Endothelial cell (in vitro differentiated cells): ENCODE measurements at regions not wholly inside any gene's neighbourhood (a gene's known extent, or its start where the extent isn't known, plus 50 kb on each side); places are given as distances from the start of the nearest gene placed in this dataset.

Experiments used
- DNase-seq: peaks from one replicate; pipeline ENCODE4 v3.0.0; 2021; ENCODE audit warnings: low spot score
- H3K27ac Mint-ChIP-seq: one replicate; pipeline ENCODE4 v1.8.0; 2021; ENCODE audit warnings: mixed read lengths, inconsistent platforms; ENCODE audit not compliant: unreplicated experiment
- H3K27me3 Mint-ChIP-seq: one replicate; pipeline ENCODE4 v1.8.0; 2021; ENCODE audit warnings: mild to moderate bottlenecking, moderate library complexity, mixed read lengths, inconsistent platforms; ENCODE audit not compliant: unreplicated experiment
- H3K36me3 Mint-ChIP-seq: one replicate; pipeline ENCODE4 v1.8.0; 2021; ENCODE audit warnings: mild to moderate bottlenecking, low read depth, mixed read lengths, inconsistent platforms; ENCODE audit not compliant: unreplicated experiment
- H3K4me1 Mint-ChIP-seq: one replicate; pipeline ENCODE4 v1.8.0; 2021; ENCODE audit warnings: mild to moderate bottlenecking, mixed read lengths, inconsistent platforms; ENCODE audit not compliant: unreplicated experiment
- H3K4me3 Mint-ChIP-seq: one replicate; pipeline ENCODE4 v1.8.0; 2021; ENCODE audit warnings: mild to moderate bottlenecking, mixed read lengths, inconsistent platforms; ENCODE audit not compliant: unreplicated experiment
- H3K9me3 Mint-ChIP-seq: one replicate; pipeline ENCODE4 v1.8.0; 2021; ENCODE audit warnings: mixed read lengths, inconsistent platforms; ENCODE audit not compliant: unreplicated experiment
- TF ChIP-seq, protein P1 (sequence below): fragments of 200-600 bp; sonication (generic); IDR thresholded peaks from one replicate; pipeline ENCODE4 v1.5.0; 2021; ENCODE audit warnings: antibody characterized with exemption; ENCODE audit not compliant: unreplicated experiment

DNA sequence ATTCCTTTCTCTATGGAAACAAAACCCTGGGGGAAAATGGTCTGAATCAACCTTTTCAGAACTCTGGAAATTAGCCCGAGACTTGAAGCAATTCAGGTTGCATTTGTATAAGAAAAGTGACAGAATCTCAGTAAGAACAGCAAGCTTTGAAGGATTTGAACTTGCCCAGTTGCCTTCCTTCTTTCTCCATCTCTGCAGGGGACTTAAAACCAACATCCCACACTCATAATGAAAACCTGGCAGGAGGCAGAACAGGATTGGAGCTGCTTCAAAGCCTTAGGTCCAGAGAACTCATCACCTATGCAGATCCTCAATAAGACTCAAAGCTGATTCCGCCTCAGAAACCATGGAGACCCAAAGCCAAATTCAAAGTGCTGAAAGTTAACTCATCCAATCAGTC is 790.5 kb upstream of the ID2 start:
- peaks cover 1% of the 10 kb centered on the region for H3K27me3 Mint-ChIP-seq
- TF ChIP-seq, protein P1, sequence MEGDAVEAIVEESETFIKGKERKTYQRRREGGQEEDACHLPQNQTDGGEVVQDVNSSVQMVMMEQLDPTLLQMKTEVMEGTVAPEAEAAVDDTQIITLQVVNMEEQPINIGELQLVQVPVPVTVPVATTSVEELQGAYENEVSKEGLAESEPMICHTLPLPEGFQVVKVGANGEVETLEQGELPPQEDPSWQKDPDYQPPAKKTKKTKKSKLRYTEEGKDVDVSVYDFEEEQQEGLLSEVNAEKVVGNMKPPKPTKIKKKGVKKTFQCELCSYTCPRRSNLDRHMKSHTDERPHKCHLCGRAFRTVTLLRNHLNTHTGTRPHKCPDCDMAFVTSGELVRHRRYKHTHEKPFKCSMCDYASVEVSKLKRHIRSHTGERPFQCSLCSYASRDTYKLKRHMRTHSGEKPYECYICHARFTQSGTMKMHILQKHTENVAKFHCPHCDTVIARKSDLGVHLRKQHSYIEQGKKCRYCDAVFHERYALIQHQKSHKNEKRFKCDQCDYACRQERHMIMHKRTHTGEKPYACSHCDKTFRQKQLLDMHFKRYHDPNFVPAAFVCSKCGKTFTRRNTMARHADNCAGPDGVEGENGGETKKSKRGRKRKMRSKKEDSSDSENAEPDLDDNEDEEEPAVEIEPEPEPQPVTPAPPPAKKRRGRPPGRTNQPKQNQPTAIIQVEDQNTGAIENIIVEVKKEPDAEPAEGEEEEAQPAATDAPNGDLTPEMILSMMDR = no peak
- H3K4me3 Mint-ChIP-seq = no peak overlapping the region
- H3K4me1 Mint-ChIP-seq = peaks cover 5% of the 10 kb centered on the region
- DNase-seq = no peak
- H3K27ac Mint-ChIP-seq = no peak overlapping the region
- no peaks in the 10 kb centered on the region for H3K9me3 Mint-ChIP-seq
- H3K36me3 Mint-ChIP-seq = no peaks in the 10 kb centered on the region

DNA sequence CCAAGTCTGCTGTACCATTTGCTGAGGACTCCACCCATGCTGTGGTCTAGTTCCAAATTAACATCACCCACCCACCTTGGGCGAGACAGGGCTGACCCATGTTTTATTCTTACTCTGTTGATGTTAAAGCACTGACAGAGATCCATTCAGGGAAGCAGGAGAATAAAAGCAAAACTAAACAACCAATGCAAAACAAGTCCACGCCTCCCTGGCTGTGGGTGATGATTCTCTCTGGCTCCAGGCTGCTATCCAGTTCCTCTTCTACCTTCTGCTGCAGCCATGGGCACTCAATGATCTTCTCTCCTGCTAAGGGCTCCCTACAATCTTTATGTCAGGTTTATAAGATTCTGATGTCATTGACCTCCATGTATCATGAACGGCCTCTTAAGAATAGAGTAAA is 786.6 kb upstream of the ID2 start:
- DNase-seq = no peak
- Mint-ChIP-seq H3K4me1 (peaks cover 12% of the 10 kb centered on the region), H3K4me3 (no peak overlapping the region), H3K27me3 (no peaks in the 10 kb centered on the region), H3K9me3 (no peaks in the 10 kb centered on the region), H3K36me3 (no peaks in the 10 kb centered on the region), H3K27ac (no peak overlapping the region)
- TF ChIP-seq, protein P1 = no peak

DNA sequence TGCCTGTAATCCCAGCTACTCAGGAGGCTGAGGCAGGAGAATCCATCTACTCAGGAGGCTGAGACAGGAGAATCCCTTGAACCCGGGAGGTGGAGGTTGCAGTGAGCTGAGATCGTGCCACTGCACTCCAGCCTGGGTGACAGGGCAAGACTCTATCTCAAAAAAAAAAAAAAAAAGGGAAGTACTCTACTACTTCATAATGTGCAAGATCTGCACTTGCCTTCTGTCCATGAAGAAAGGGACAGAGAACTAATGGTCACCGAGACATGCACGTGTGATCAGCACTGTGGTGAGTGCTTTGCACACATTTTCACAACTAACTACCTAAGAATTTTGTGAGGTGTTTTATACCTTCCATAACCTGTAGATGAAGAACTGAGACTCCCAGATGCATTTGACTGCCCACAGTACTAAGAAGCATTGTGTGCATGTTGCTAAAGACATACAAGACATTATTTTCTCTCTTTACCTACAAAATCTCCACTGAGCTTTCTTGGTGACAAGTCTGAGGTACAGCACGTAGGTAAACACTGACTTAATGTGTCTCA is 784.8 kb upstream of the ID2 start:
- Mint-ChIP-seq H3K36me3 (no peaks in the 10 kb centered on the region), H3K27ac (no peak overlapping the region), H3K9me3 (no peaks in the 10 kb centered on the region), H3K4me3 (no peak overlapping the region), H3K27me3 (peaks cover 2% of the 10 kb centered on the region), H3K4me1 (peaks cover 14% of the 10 kb centered on the region)
- DNase-seq = no peak
- TF ChIP-seq, protein P1 = no peak

DNA sequence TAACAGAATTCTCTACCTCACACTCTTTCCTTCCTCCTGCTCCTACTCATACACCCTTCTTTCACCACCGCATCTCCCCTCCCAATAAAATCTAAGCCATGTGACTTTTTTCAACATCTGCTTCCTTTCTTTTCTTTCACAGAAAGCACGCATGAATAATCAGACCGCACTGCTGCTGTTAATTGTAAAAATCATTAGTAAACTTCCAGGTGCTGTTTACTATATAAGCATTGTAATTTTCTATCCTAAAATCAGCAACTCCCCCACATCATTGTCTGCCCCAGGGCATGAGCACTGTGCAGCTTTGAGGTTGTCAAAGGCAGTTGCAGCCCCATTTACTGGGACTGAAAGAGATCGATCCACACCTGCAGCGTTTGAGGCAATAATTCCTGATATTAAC is 782.6 kb upstream of the ID2 start:
- TF ChIP-seq, protein P1 = no peak
- Mint-ChIP-seq H3K9me3 (peaks cover 3% of the 10 kb centered on the region), H3K27ac (no peak overlapping the region), H3K4me1 (peaks cover 15% of the 10 kb centered on the region), H3K4me3 (no peak overlapping the region), H3K27me3 (peaks cover 4% of the 10 kb centered on the region), H3K36me3 (peaks cover 10% of the 10 kb centered on the region)
- DNase-seq = no peak

DNA sequence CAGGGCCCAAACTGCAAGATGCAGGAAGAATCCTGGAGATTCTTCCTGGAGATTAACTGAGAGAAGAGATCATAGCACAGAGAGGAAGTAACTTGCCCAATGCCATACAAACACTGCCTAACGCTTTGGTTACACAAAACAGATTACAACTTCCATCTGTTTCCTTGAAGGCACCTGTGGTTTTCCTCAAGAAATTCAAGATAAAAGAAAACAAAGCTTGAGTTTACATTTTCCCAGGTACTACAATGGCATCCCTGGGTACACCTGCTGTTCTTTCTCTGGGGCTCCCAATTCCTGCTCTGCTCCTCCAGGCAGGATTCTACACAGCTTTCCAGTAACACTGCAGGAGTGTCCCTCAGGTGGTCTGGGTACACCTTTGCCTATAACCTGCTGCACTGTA is 781.9 kb upstream of the ID2 start:
- H3K27me3 Mint-ChIP-seq = peaks cover 4% of the 10 kb centered on the region
- TF ChIP-seq, protein P1 = no peak
- H3K4me1 Mint-ChIP-seq = peaks cover 17% of the 10 kb centered on the region
- H3K27ac Mint-ChIP-seq = no peak overlapping the region
- no peak for DNase-seq
- H3K9me3 Mint-ChIP-seq = peaks cover 4% of the 10 kb centered on the region
- peaks cover 12% of the 10 kb centered on the region for H3K36me3 Mint-ChIP-seq
- H3K4me3 Mint-ChIP-seq = no peak overlapping the region
